PFSK-1 (cell line): ENCODE measurements at regions not wholly inside any gene's neighbourhood (a gene's known extent, or its start where the extent isn't known, plus 50 kb on each side); places are given as distances from the start of the nearest gene placed in this dataset.
A peak's percentile ranks its signal among the peaks of the same experiment; 100 is the strongest.

ENCODE experiments used
- POLR2AphosphoS5 ChIP-seq: IDR thresholded peaks from 2 replicates; pipeline ENCODE4 v1.6.1; 2012; ENCODE audit warnings: low read depth, mild to moderate bottlenecking, control low read depth, low read length, moderate library complexity
- SIN3A ChIP-seq: IDR thresholded peaks from 2 replicates; pipeline ENCODE4 v1.6.1; 2012; ENCODE audit warnings: mild to moderate bottlenecking, low read length, moderate library complexity, borderline replicate concordance; ENCODE audit not compliant: insufficient read depth

GRCh38 chr2:196263181-196263747 is 91.9 kb upstream of the STK17B start:
- TF ChIP-seq SIN3A = 0 out of 2 replicates have a peak, but pooled peaks have one; percentile 21
- no peak for TF ChIP-seq POLR2AphosphoS5
